ENCODE measurements at regions not wholly inside any gene's neighbourhood (a gene's known extent, or its start where the extent isn't known, plus 50 kb on each side); places are given as distances from the start of the nearest gene placed in this dataset.

- POLR2A ChIA-PET (ENCODE audit: partially characterized antibody): no interaction called here
- H3K4me1 ChIP-seq (replicated peaks in 1 of 4; ENCODE audit: control insufficient read depth in 3 of 4, insufficient read depth in 4 of 4, low read length in 3 of 4): no peaks in the 10 kb centered on the region
- H2BK20ac ChIP-seq (ENCODE audit: low read length): no peak overlapping the region
- H3K4me3 ChIP-seq (ENCODE audit: extremely low read depth in 1 of 4, insufficient read depth in 2 of 4, low read depth in 3 of 4, low read length in 4 of 4): no peak overlapping the region
- H3K27me3 ChIP-seq (replicated peaks in 1 of 4; ENCODE audit: control insufficient read depth in 3 of 4, extremely low read depth in 1 of 4, insufficient read depth in 3 of 4, low read length in 3 of 4): peaks cover 18 to 49% (median 36%) of the 10 kb centered on the region in 4 experiments
- H3K9ac ChIP-seq (replicated peaks in 1 of 4; ENCODE audit: extremely low read depth in 1 of 4, low read depth in 3 of 4, low read length in 3 of 4): no peak overlapping the region
- H4K8ac ChIP-seq (ENCODE audit: extremely low read depth, insufficient read depth, low read length): no peak overlapping the region
- no peak overlapping the region for H4K91ac ChIP-seq (replicated peaks; ENCODE audit: insufficient read length, low read length)
- 85% methylated on average over 1 of the region's 1 CpG; no CpG with 5 or more reads in 1 of the 2 experiments for WGBS, 2 experiments (ENCODE audit: extremely low coverage in 1 of 2, insufficient coverage in 1 of 2, insufficient read length in 1 of 2, insufficient replicate concordance in 2 of 2, low coverage in 1 of 2, low lambda C conversion rate in 2 of 2, missing lambda C conversion rate in 1 of 2)
- H3K18ac ChIP-seq (ENCODE audit: extremely low read depth, low read length): no peak overlapping the region
- no peak overlapping the region for H3K14ac ChIP-seq (ENCODE audit: insufficient read length)
- no peak overlapping the region for H3K56ac ChIP-seq (replicated peaks; ENCODE audit: insufficient read length, low read depth, low read length)
- H3K9me3 ChIP-seq (ENCODE audit: insufficient read depth in 2 of 2, low read depth in 1 of 2, low read length in 1 of 2): peaks cover 2 to 3% of the 10 kb centered on the region in 2 experiments; a peak in 2 of 4 replicates
- no peak overlapping the region for H2BK15ac ChIP-seq (ENCODE audit: low read length)
- H2BK12ac ChIP-seq (ENCODE audit: low read depth, low read length): no peak overlapping the region
- H3K27ac ChIP-seq (ENCODE audit: low read depth, low read length): no peak overlapping the region
- no peak overlapping the region for H3K4ac ChIP-seq (replicated peaks; ENCODE audit: insufficient read length, low read depth, low read length)
- TF ChIP-seq CBX8 (IDR thresholded peaks at IDR 0.05; ENCODE audit: borderline replicate concordance, low read depth, low read length): no peak
- TF ChIP-seq EP300 (IDR thresholded peaks at IDR 0.05; ENCODE audit: borderline replicate concordance in 1 of 2, low read depth in 2 of 2, low read length in 2 of 2): no peak
- no peak for TF ChIP-seq SAP30 (IDR thresholded peaks at IDR 0.05; ENCODE audit: insufficient read depth, insufficient replicate concordance, low read length)
- TF ChIP-seq RNF2 (IDR thresholded peaks at IDR 0.05; ENCODE audit: borderline replicate concordance, low read depth, low read length, missing control alignments, poor library complexity, severe bottlenecking): no peak
- no peak for TF ChIP-seq CBX5 (IDR thresholded peaks at IDR 0.05; ENCODE audit: low read depth, low read length)
- FAIRE-seq (no peak), DNase-seq (ENCODE audit: low read depth in 1 of 2, low spot score in 2 of 2) (no peak)
- H4K5ac ChIP-seq (ENCODE audit: insufficient read length, low read depth, low read length): no peak overlapping the region
- no peaks in the 10 kb centered on the region for H3K36me3 ChIP-seq (ENCODE audit: control insufficient read depth in 2 of 4, insufficient read depth in 4 of 4, low read length in 3 of 4)
- CTCF ChIA-PET (ENCODE audit: partially characterized antibody): interaction anchor here (0.6 to 1.8 kb wide), 2 partner anchors 12 to 846 kb away, joined by 4 read pairs; no protein-coding TSS in a partner anchor
- no peak overlapping the region for H3K4me2 ChIP-seq (ENCODE audit: insufficient read depth in 1 of 2, low read depth in 2 of 2, low read length in 2 of 2)
- no peaks in the 10 kb centered on the region for H4K20me1 ChIP-seq (replicated peaks in 1 of 2; ENCODE audit: control insufficient read depth in 1 of 2, insufficient read depth in 2 of 2, low read length in 2 of 2)
- no peak overlapping the region for H2AK5ac ChIP-seq (ENCODE audit: low read depth, low read length)
- H3K23ac ChIP-seq (ENCODE audit: insufficient read length): no peak overlapping the region
- H2BK120ac ChIP-seq (replicated peaks; ENCODE audit: low read depth, low read length): no peak overlapping the region
- no peaks in the 10 kb centered on the region for H3K23me2 ChIP-seq (ENCODE audit: low read depth, low read length)
- no peak overlapping the region for H2AFZ ChIP-seq (ENCODE audit: low read length)
- H3K79me2 ChIP-seq (ENCODE audit: control insufficient read depth in 1 of 2, insufficient read depth in 2 of 2, low read length in 2 of 2): no peaks in the 10 kb centered on the region
- no peak overlapping the region for H2BK5ac ChIP-seq (ENCODE audit: low read depth, low read length)
- H3K79me1 ChIP-seq (ENCODE audit: low read depth, low read length): no peaks in the 10 kb centered on the region
Measured at GRCh38 chr4:104907991-104908390, 238.7 kb upstream of the TET2 start.

All from H1 (cell line).